ENCODE measurements at regions not wholly inside any gene's neighbourhood (a gene's known extent, or its start where the extent isn't known, plus 50 kb on each side); places are given as distances from the start of the nearest gene placed in this dataset.

DNA sequence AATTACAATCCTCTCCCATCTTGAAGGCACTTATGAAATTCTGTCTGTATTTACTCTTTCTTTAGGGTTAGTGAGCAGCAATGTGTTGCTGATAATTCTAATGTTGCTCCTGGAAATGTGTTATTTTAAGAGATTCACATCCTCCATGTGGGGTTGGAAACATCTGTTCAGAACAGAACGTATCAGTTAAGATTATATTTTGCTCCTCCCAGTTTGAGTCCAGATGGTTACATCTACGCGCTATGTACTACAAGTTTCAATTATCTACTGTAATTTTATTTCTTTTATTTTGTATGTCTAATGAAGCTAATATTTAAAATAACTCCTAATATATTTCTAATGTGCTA lies 250.6 kb upstream of the KLF6 start:
- WGBS, 3 donors = 60 to 84% (median 76%) methylated on average over 3 of the region's 3 CpGs
- H3K27me3 ChIP-seq = no peaks in the 10 kb centered on the region
- peaks cover 2% of the 10 kb centered on the region for H3K4me1 ChIP-seq (ENCODE audit: insufficient read depth)
- no peak for DNase-seq
- TF ChIP-seq POLR2A (IDR thresholded peaks at IDR 0.05) (no peak), EP300 (IDR thresholded peaks at IDR 0.05) (no peak)
- TF ChIP-seq, protein P1, sequence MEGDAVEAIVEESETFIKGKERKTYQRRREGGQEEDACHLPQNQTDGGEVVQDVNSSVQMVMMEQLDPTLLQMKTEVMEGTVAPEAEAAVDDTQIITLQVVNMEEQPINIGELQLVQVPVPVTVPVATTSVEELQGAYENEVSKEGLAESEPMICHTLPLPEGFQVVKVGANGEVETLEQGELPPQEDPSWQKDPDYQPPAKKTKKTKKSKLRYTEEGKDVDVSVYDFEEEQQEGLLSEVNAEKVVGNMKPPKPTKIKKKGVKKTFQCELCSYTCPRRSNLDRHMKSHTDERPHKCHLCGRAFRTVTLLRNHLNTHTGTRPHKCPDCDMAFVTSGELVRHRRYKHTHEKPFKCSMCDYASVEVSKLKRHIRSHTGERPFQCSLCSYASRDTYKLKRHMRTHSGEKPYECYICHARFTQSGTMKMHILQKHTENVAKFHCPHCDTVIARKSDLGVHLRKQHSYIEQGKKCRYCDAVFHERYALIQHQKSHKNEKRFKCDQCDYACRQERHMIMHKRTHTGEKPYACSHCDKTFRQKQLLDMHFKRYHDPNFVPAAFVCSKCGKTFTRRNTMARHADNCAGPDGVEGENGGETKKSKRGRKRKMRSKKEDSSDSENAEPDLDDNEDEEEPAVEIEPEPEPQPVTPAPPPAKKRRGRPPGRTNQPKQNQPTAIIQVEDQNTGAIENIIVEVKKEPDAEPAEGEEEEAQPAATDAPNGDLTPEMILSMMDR (IDR thresholded peaks at IDR 0.05) = no peak
- intact Hi-C loops (cut with DNase I) = no loop called here
- no peaks in the 10 kb centered on the region for H3K9me3 ChIP-seq
- H3K27ac ChIP-seq = no peak overlapping the region
- H3K36me3 ChIP-seq = no peaks in the 10 kb centered on the region
- H3K4me3 ChIP-seq = no peak overlapping the region

DNA sequence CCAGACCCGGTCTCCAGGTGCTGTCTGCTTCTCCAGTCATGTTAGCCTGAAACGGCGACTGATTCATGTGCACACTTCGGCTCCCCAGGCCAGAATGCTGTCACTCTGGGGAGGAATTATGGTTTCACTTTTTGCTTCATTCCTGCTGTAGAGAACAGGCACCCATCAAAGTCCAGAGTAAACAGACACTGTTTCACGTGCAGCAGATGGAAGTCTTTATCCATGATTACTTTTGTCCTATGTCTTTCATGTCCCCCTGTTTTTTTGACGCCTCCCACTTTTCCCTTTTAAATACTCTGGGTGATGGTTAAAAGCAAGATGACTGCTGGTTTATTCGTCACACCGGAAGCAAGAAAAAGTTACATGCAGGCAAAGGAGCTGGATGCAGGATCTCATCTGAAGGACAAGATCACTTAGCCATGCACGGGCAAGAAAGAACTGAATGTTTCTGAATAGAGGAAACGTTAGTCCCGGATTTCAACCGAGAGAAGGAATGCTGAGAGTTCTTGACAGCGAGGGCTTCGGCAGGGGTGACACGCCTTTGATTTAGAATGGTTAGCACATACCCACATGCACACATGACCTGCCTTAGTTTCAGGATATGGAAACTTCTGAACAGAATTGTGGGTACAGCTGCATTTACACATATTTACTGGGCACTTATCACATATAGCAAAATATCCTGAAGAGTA lies 250.0 kb upstream of the KLF6 start:
- no peaks in the 10 kb centered on the region for H3K27me3 ChIP-seq
- WGBS, 3 donors = 19 to 54% (median 42%) methylated on average over 15 of the region's 15 CpGs
- TF ChIP-seq POLR2A (IDR thresholded peaks at IDR 0.05) (no peak), EP300 (IDR thresholded peaks at IDR 0.05) (no peak)
- TF ChIP-seq, protein P1 (IDR thresholded peaks at IDR 0.05) = no peak
- no peak overlapping the region for H3K4me3 ChIP-seq
- intact Hi-C loops (cut with DNase I) = no loop called here
- H3K9me3 ChIP-seq = no peaks in the 10 kb centered on the region
- no peak for DNase-seq
- H3K36me3 ChIP-seq = no peaks in the 10 kb centered on the region
- H3K4me1 ChIP-seq (ENCODE audit: insufficient read depth) = peaks cover 2% of the 10 kb centered on the region
- H3K27ac ChIP-seq = no peak overlapping the region

DNA sequence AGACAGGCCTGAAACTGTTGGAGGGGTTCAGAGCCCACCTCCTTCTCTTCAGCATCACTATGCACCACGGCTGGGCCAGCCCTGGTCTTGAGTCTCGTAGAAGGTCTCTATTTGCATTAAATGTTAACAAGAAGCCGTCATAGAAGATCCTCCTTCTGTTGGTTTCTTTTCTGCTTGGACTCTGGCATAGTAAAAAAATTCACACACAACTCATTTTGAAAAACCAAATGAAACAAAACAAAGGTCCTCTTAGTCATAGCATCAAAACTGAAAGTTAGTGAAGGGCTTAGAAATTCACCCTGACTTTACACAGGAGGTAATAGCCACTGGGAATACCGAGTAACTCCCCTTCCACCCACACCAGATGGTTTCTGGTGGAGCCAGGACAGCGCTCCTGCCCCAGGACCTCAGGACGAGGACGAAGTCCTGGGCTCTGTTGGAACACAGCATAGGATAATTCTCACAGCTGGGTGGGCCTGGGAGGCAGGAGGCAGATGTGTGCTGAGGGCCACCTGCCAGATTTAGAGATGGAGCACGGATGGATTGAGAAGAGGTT lies 248.4 kb upstream of the KLF6 start:
- Histone ChIP-seq H3K4me3 (no peak overlapping the region), H3K27ac (no peak overlapping the region), H3K27me3 (no peaks in the 10 kb centered on the region), H3K9me3 (no peaks in the 10 kb centered on the region), H3K36me3 (no peaks in the 10 kb centered on the region), H3K4me1 (ENCODE audit: insufficient read depth) (peaks cover 2% of the 10 kb centered on the region)
- TF ChIP-seq POLR2A (IDR thresholded peaks at IDR 0.05) (no peak), EP300 (IDR thresholded peaks at IDR 0.05) (no peak)
- TF ChIP-seq, protein P1 (IDR thresholded peaks at IDR 0.05) = no peak
- 81 to 87% (median 85%) methylated on average over 8 of the region's 8 CpGs for WGBS, 3 donors
- DNase-seq = no peak
- intact Hi-C loops (cut with DNase I) = no loop called here

DNA sequence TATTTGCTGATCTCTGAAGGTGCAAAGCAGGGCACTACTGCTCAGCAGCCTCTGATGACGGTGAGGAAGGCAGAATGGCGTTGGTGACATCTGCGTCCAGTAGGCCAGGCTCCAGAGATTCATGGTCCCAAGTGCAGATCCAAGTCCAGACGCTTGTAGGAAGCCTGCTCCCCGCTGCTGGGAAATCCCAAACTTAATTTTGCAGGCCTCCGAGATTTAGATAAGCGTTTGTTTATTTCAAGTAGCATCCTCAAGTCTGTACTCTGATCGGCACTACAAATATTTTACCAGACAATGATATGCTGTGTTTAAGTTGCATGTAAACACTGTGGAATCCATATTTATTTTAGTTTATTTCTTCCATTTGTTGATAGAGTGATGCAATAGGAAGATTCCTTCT lies 244.9 kb upstream of the KLF6 start:
- H3K36me3 ChIP-seq = no peaks in the 10 kb centered on the region
- intact Hi-C loops (cut with DNase I) = no loop called here
- no peaks in the 10 kb centered on the region for H3K9me3 ChIP-seq
- no peak overlapping the region for H3K27ac ChIP-seq
- no peaks in the 10 kb centered on the region for H3K27me3 ChIP-seq
- no peak overlapping the region for H3K4me3 ChIP-seq
- no peak for TF ChIP-seq POLR2A (IDR thresholded peaks at IDR 0.05)
- TF ChIP-seq, protein P1 (IDR thresholded peaks at IDR 0.05) = no peak
- TF ChIP-seq EP300 (IDR thresholded peaks at IDR 0.05) = no peak
- DNase-seq = no peak
- no peaks in the 10 kb centered on the region for H3K4me1 ChIP-seq (ENCODE audit: insufficient read depth)
- WGBS, 3 donors = 87 to 95% (median 92%) methylated on average over 8 of the region's 8 CpGs
